Kidney (tissue), 13 donors: ENCODE measurements at regions not wholly inside any gene's neighbourhood (a gene's known extent, or its start where the extent isn't known, plus 50 kb on each side); places are given as distances from the start of the nearest gene placed in this dataset.

ENCODE experiments used
- DNase-seq, 5 donors: peaks; one replicate each; pipeline ENCODE4 v3.0.0-alpha.2; 2013 to 2020
- FAIRE-seq: peaks from 2 replicates; lab custom pipeline; 2012; peaks lifted over from hg19 to GRCh38; lab: Jason Lieb, UNC
- H3K27ac ChIP-seq, 2 donors: one replicate each; pipeline ENCODE4 v1.7.0; 2013; ENCODE audit warnings: low read depth in 2 of 2, low read length in 2 of 2, inconsistent platforms in 1 of 2
- H3K27me3 ChIP-seq: one replicate; pipeline ENCODE4 v1.7.1; 2013; ENCODE audit warnings: low read length, inconsistent platforms; ENCODE audit not compliant: control insufficient read depth, insufficient read depth
- H3K36me3 ChIP-seq, 3 donors: one replicate each; pipeline versions ENCODE4 v1.7.0 to v1.7.1; 2013; ENCODE audit warnings: low read length in 3 of 3, control low read depth in 1 of 3, inconsistent platforms in 1 of 3; ENCODE audit not compliant: insufficient read depth in 3 of 3, control insufficient read depth in 2 of 3
- H3K4me1 ChIP-seq, 3 donors: one replicate each; pipeline versions ENCODE4 v1.7.0 to v1.7.1; 2013; ENCODE audit warnings: low read length in 3 of 3, inconsistent platforms in 1 of 3, low read depth in 1 of 3; ENCODE audit not compliant: control insufficient read depth in 2 of 3, insufficient read depth in 2 of 3
- H3K4me3 ChIP-seq, 3 donors: one replicate each; pipeline versions ENCODE4 v1.7.0 to v1.8.1; 2013; ENCODE audit warnings: low read length in 3 of 3, control low read depth in 1 of 3, inconsistent platforms in 1 of 3
- H3K9ac ChIP-seq, 3 donors: one replicate each; pipeline versions ENCODE4 v1.7.0 to v1.7.1; 2013; ENCODE audit warnings: low read length in 3 of 3, control low read depth in 1 of 3, inconsistent platforms in 1 of 3
- H3K9me3 ChIP-seq, 3 donors: one replicate each; pipeline versions ENCODE4 v1.7.0 to v1.7.1; 2013; ENCODE audit warnings: low read length in 3 of 3, control low read depth in 1 of 3, inconsistent platforms in 1 of 3; ENCODE audit not compliant: control insufficient read depth in 2 of 3, insufficient read depth in 1 of 3
- CTCF ChIP-seq: IDR thresholded peaks from 3 replicates; pipeline ENCODE4 v1.5.1; 2012; ENCODE audit warnings: mild to moderate bottlenecking, moderate library complexity, borderline replicate concordance; ENCODE audit not compliant: insufficient read depth; ENCODE audit errors: extremely low read depth
- intact Hi-C: fragments of 100-400 bp; cut with DNase I; formaldehyde crosslinking; loops from one replicate; pipeline ENCODE4 v1.11.1; 2022
- donor health status: control.
- donor health status: control.
- donor health status: control.
- donor health status: control.
- donor health status: control.
- donor health status: DM: yes; HTN: yes; CAD: no.
- donor health status: Normal renal cell carcinoma (clear cell type).

DNA sequence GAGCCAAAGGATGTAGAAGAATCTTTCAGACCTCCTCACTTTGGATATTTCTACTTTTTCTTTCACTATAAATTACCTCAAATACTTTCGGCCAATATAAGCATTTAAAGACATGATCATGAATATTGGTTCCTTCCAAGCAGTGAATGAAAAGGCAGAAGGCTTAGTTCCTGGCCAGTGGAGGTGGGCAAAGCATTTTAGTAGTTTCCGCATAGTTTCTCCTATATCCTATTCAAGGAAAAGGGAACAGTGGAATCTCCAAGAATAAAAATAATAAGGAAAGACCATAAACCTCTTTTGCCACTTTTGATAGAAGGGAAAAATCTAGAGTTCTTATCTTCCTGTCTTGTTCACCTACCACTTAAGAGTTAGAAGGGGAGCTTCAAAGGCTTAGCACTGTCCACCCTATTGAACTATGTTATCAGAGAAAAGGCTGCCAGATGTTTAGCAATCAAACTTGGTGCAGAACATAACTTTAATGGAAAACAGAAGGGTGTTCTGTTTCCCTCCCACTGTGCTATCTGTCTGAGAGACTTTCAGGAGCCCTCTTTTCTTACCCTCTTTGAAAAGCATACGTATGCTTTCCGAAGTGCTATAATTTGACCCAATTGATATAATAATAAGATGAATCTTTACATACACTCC is 155.6 kb upstream of the DPH6 start:
- H3K4me3 ChIP-seq = no peak overlapping the region
- intact Hi-C loops = no loop called here
- no peak for TF ChIP-seq CTCF

GRCh38 chr15:35702946-35703495 is 157.1 kb upstream of the DPH6 start:
- Histone ChIP-seq H3K9me3 (no peaks in the 10 kb centered on the region), H3K4me3 (no peak overlapping the region), H3K27me3 (no peaks in the 10 kb centered on the region), H3K9ac (no peak overlapping the region), H3K4me1 (peaks cover 4 to 20% (median 9%) of the 10 kb centered on the region in 3 donors), H3K36me3 (no peaks in the 10 kb centered on the region), H3K27ac (no peak overlapping the region)
- no peak for TF ChIP-seq CTCF
- no peak for FAIRE-seq
- intact Hi-C loops = no loop called here
- DNase-seq = no peak

More for the DNA sequence above, 155.6 kb upstream of the DPH6 start:
- Histone ChIP-seq H3K9ac (no peak overlapping the region), H3K36me3 (no peaks in the 10 kb centered on the region), H3K27me3 (no peaks in the 10 kb centered on the region), H3K4me1 (peaks cover 7 to 19% (median 9%) of the 10 kb centered on the region in 3 donors), H3K27ac (no peak overlapping the region), H3K9me3 (no peaks in the 10 kb centered on the region)
- DNase-seq (no peak), FAIRE-seq (no peak)

DNA sequence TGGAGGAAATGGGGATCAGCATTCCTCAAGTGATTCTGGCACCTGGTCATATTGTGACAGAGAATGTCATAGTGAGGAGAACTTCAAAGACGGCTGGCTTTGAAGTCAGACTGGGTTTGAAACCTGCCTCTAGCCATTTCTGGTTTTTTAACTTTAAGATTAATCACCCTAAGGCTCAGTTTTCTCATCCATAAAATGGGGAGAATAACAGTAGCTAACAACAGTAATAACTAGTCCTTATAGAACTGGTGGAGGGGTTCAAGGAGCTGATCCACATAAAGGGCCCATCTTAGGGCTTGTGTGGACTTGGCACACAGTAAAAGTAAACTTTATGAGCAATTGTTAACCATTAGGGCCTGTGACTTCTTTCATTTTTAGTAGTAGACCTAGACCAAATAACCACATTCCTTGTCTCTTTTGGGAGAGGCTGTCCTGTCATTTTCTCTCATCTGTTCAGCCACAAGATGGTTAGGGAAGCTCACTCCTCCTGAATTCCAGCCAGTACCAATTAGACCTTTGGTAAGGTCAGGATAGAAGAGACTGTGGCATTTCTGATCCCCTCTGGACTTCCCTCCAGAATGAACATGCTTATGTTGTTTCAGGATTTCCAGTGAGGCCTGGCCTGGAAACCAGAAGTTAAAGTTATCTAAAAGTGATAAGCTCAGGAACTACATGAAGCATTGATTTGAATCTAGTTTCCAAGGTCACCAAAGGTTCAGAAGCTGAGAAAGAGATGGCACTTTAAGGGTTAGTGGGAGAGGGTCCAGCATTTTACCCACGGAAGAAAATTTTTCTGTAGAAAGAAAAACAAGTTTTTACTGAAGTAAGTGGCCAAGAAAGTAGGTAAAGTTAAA is 159.3 kb upstream of the DPH6 start:
- TF ChIP-seq CTCF = no peak
- H3K27ac ChIP-seq = peak overlapping the region; percentile 76 to 88
- no peak overlapping the region for H3K4me3 ChIP-seq
- no peak overlapping the region for H3K9ac ChIP-seq
- DNase-seq = peak in 2 of 5 donors; percentile 35 to 62
- no peaks in the 10 kb centered on the region for H3K36me3 ChIP-seq
- peaks cover 4 to 20% (median 9%) of the 10 kb centered on the region in 3 donors for H3K4me1 ChIP-seq
- H3K27me3 ChIP-seq = no peaks in the 10 kb centered on the region
- no peaks in the 10 kb centered on the region for H3K9me3 ChIP-seq
- no peak for FAIRE-seq
- intact Hi-C loops = no loop called here
